GM19463 (cell line): ENCODE measurements at regions not wholly inside any gene's neighbourhood (a gene's known extent, or its start where the extent isn't known, plus 50 kb on each side); places are given as distances from the start of the nearest gene placed in this dataset.

Experiments
- ATAC-seq: cut with Tn5 transposase; IDR thresholded peaks from one replicate; pipeline ENCODE4 v1.9.1; 2021; ENCODE audit warnings: mild to moderate bottlenecking, moderate library complexity; ENCODE audit not compliant: unreplicated experiment

DNA sequence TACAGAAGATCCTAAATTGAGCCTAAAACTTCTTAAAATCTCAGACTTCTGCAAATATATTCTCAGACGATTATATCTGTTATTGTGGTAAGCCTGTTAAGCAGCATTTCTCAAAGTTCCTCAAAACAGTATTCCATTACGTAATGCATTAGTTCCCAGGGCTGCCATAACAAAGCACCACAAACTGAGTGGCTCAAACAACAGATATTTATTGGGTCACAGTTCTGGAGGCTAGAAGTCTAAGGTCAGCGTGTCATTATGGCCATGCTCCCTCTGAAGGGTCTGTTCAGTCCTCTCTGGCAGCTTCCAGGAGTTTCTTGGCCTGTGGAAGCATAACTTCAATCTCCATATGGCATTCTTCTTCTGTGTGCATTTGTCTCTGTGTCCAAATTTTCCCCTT, 103.5 kb upstream of the ST6GALNAC5 start:
- ATAC-seq: no peak

DNA sequence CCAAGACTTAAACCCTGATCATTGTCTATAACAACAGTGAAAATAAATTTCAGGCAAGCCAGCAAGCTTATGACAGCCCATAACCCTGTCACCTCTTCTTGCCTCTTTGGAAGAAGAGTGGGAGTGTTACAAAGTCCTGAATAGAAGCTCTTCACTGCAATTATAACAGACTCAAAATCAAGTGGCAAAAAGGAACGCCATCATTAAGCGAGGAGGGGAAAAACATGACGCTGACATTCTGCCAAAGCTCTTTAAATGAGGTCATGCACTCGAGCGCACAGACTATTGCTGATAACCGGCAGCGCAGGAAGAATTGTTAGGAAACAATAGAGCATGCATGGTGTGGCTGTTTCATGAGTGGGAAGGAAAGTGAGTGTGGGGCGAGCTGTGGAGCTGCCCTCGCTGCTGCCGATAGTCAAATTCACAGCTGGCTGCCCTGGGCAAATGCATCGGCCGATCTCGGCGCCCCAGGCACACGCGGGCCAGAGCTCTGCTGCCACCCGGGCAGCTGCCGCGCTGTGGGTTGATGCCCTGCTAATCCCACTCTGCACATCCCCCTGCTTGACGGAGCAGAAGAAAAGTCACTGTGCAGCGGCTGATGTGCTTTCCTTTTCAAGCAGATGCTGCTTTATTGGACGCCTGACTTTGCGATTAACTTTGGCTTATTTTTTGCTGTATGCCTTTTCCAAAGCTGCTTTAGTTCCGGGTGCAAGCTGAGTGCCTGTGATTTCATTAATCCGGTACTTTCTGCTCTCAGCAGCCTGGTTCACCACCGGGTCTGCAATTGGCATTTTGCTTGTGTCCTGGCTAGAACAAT, 102.4 kb upstream of the ST6GALNAC5 start:
- no peak for ATAC-seq

DNA sequence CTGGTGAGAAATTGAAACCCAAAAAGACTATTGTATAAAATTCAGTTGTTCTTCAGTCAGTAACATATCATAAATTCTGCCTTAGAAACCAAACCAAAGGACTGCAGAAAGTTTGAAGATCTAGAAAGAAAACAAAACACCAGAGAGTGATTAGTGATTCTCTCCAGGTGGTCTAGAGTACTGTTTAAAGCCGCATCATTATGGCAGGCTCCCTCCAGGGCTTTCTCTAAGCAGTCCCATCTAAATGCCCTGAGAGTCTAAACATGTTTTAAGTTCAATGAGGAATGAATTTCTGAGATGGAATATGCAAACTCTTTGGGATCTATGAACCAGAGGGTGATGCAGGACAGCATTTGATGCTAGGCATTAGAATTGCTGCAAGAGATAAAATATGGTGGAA, 100.9 kb upstream of the ST6GALNAC5 start:
- no peak for ATAC-seq

DNA sequence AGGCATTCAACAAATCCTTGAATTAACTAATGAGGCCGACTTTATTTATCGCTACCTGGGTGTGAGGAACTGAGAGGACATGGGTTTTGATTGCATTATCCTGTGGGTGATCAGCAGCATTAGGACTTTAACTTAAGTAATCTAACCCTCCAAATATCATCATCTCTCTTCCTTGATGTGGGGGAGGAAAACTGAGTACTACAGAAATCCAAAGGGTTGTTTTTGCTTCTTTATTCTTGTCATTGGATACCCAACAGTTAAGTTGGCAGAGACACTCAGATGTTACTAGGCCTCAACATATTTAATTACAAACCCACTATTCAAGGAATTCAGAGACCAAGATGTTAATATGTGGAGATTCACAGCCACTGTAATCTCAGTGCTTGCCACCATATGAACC, 97.4 kb upstream of the ST6GALNAC5 start:
- ATAC-seq: no peak

DNA sequence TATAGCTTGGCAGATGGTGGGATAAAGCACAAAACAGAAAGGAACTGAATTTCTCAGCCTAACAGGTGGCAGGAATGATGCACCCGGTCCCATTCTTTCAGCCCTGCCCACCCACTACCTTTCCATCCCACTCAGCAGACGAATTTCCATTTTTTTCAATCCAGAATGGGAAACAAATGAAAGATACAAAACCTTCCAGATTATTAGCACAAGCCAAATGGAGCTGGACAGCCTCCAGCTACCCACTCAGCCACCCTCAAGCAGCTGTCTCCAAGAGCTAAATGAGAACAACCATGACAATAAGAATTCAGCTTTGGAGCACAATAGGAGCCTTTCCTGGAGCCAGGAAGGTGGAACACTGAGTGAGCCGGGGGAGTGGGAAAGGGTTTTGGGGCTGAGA, 96.3 kb upstream of the ST6GALNAC5 start:
- ATAC-seq: no peak

DNA sequence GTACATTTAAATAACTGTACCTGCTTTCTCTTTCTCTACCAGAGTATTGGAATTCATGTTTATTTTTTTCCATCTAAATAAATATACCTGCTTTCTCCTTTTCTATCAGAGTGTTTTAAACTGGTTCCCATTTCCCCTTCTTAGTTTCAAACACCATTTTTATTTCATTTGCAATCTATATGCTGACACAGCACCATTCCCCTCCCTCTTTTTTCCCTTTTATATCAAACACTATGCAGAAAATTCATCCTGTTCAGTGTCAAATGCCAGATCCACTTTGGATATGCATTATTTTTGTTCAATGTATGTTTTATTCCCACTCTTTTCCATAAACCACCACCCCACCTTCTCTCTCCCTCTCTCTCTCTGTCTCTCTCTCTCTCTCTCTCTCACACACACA, 85.8 kb upstream of the ST6GALNAC5 start:
- ATAC-seq: no peak

DNA sequence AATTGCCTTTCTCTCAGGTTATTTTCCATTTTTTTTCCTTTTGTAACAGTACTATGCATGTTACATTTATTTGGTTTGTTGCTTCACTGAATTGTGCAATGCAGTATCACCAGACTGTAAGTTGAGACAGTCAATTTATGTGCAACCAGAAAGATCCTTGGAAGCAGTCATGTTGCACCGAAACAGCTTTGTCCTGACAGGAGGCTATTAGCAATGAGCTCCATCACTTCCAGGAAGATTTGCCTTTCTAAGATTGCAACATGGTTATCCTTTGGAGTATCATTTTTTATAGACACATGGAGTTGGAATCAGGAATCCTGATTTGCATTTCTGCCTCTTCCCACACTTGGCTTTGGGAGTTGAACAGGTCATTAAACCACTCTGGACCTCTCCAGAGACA, 84.5 kb upstream of the ST6GALNAC5 start:
- ATAC-seq: no peak

DNA sequence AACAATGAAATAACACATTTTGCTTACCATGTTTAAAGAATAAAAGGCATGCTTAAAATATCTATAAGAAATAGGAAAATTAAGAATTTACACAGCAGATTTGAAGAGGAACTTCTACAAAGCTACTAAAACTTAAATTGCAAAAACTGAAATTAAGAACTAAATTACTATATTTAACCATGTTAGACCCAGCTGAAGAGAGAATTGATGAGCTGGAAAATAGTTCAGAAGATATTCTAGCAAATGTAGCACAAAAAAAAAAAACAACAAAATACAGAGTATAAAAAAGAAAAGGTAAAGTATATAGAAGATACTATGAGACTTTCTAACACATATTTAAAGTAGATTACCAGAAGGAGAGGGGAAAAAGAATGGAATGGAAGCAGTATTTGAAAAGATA, 82.8 kb upstream of the ST6GALNAC5 start:
- no peak for ATAC-seq

DNA sequence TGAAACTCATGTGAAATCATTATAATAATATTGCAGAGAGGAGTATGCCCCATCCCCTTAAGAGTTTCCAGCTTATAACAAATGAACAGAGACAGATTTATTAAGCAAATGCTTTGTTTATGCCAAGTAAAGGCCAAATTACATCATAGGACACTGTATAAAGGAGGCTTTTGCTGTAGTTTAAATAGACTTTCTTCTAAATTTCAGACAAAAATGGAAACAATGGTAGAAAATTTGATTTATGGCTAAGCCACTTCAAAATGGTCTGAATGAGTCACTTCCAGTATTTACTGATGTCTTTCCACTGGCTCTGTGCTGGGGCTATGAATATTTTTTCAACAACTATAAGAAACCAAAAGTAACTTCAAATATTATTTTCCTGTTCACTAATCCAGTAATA, 81.1 kb upstream of the ST6GALNAC5 start:
- no peak for ATAC-seq

DNA sequence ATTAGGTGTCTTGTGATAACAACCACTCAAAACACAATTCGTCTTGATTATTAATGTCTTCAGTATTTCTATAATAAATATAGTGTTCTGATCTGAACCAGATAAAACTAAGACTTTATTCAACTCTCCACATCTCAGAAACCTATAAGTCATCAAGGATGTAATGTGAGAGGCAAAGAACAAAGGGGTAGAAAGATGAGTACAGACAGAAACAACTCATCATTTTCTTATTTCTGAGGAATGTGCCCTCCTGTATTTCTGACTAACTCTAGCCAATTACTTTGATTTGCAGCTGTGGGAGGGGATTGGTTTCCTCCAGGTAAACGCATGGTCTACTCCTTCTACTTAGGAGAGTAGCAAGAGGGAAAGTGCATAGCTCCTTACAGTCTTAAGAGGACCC, 73.7 kb upstream of the ST6GALNAC5 start:
- no peak for ATAC-seq

DNA sequence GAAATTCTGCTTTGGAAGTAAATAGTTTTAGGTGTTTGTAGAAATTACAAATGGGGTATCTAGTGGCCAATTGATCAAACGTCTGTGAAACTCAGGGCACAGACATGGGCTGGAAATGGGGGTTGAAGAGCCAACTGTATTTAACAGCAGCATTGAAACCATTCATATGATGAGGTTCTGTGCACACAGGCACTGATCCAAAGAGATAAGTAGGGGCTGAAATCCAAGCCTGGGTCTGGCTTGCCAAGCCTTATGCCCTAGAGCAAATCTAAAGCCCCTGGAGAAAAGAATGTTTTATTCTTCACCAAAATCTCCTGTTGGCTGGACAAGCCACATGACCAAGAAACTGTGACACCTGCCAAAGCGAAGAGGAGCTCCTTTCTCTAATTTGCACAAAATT, 67.6 kb upstream of the ST6GALNAC5 start:
- ATAC-seq: no peak

DNA sequence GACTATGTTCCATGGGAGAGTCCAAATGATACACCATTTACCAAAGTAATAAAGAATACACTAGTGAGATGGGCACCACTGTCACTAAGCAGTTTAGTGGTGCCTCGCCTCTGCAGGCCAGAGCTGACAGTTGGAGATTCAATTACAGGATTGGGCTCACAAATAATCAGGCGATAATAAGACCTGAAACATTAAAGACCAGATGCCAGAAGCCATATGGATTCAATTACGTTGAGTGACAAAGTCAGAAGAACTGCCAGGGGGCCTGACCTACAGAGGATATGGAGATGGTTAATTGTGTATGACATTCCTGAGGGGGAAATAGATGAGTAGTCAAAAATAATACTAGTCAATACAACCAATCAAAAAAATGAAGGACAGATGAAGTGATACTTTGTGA, 65.2 kb upstream of the ST6GALNAC5 start:
- no peak for ATAC-seq

DNA sequence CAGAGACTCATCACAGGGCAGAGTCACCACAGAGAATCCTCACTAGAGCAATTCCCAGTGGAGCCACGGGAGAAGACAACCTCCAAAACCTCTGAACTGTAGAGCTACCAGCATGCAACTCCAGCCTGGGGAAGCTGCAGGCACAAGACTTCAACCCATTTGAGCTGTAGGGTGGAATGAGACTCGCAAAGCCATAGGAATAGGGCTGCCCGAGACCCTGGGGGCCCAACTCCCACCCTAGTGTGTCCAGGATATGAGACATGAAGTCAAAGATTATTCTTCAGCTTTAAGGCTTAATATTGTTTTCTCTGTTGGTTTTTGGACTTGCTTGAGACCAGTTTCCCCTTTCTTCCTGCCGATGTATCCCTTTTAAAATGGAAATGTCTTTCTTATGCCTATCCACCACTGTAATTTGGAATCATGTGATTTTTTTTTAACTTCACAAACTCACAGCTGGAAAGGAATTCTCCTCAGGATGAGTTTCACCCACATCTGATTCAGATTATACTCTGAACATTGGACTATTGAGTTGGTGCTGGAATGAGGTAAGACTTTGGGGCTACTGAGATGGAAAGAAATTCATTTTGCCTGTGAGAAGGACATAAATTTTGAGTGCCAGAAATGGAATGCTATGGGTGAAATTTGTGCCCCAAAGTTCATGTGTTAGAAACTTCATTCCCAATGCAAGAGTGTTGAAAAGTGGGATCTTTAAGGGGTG, 59.6 kb upstream of the ST6GALNAC5 start:
- no peak for ATAC-seq
